H9 (cell line): ENCODE measurements at regions not wholly inside any gene's neighbourhood (a gene's known extent, or its start where the extent isn't known, plus 50 kb on each side); places are given as distances from the start of the nearest gene placed in this dataset.

Experiments used
- DNase-seq: peaks from one replicate; pipeline ENCODE4 v3.0.0-alpha.2; 2017
- H2AFZ ChIP-seq: one replicate; pipeline ENCODE4 v1.6.1; 2013; ENCODE audit warnings: mild to moderate bottlenecking, low read length, control low read depth, moderate library complexity
- H2AK5ac ChIP-seq: 2 replicates; pipeline ENCODE4 v1.6.1; 2013; ENCODE audit warnings: low read length, control low read depth, mixed read lengths; ENCODE audit not compliant: insufficient read length
- H2BK120ac ChIP-seq: one replicate; pipeline ENCODE4 v1.6.1; 2013; ENCODE audit warnings: low read depth, mild to moderate bottlenecking, low read length, control low read depth, inconsistent platforms; ENCODE audit not compliant: poor library complexity, severe bottlenecking
- H2BK12ac ChIP-seq: 2 replicates; pipeline ENCODE4 v1.6.1; 2013; ENCODE audit warnings: low read length, control low read depth, mixed read lengths, low read depth; ENCODE audit not compliant: insufficient read length
- H2BK15ac ChIP-seq: 2 replicates; pipeline ENCODE4 v1.6.1; 2013; ENCODE audit warnings: low read depth, low read length, control low read depth
- H2BK20ac ChIP-seq: one replicate; pipeline ENCODE4 v1.6.1; 2013; ENCODE audit warnings: low read depth, mild to moderate bottlenecking, low read length, control low read depth, inconsistent platforms; ENCODE audit not compliant: poor library complexity, severe bottlenecking
- H2BK5ac ChIP-seq: 2 replicates; pipeline ENCODE4 v1.6.1; 2013; ENCODE audit warnings: low read length, control low read depth, mixed read lengths; ENCODE audit not compliant: insufficient read length
- H3K14ac ChIP-seq: 2 replicates; pipeline ENCODE4 v1.6.1; 2013; ENCODE audit warnings: low read length, control low read depth; ENCODE audit not compliant: insufficient read depth
- H3K18ac ChIP-seq: 2 replicates; pipeline ENCODE4 v1.6.1; 2013; ENCODE audit warnings: low read depth, mild to moderate bottlenecking, mixed read lengths, low read length, control low read depth; ENCODE audit not compliant: insufficient read length
- H3K23ac ChIP-seq: 2 replicates; pipeline ENCODE4 v1.6.1; 2013; ENCODE audit warnings: low read length, control low read depth, mixed read lengths, low read depth; ENCODE audit not compliant: insufficient read length
- H3K23me2 ChIP-seq: 2 replicates; pipeline ENCODE4 v1.6.1; 2013; ENCODE audit warnings: low read depth, mild to moderate bottlenecking, mixed read lengths, low read length, control low read depth; ENCODE audit not compliant: insufficient read length, poor library complexity, severe bottlenecking
- H3K27ac ChIP-seq: 2 replicates; pipeline ENCODE4 v1.5.1; 2013; ENCODE audit warnings: low read length, control low read depth, mixed read lengths, low read depth; ENCODE audit not compliant: insufficient read length
- H3K27me3 ChIP-seq: 2 replicates; pipeline ENCODE4 v1.6.1; 2013; ENCODE audit warnings: low read length, control low read depth, inconsistent platforms; ENCODE audit not compliant: insufficient read depth
- H3K4ac ChIP-seq: 2 replicates; pipeline ENCODE4 v1.6.1; 2013; ENCODE audit warnings: low read depth, mild to moderate bottlenecking, control low read depth, inconsistent platforms, low read length, moderate library complexity
- H3K4me1 ChIP-seq: 2 replicates; pipeline ENCODE4 v1.6.1; 2013; ENCODE audit warnings: low read length, control low read depth, inconsistent platforms; ENCODE audit not compliant: insufficient read depth
- H3K4me2 ChIP-seq: 2 replicates; pipeline ENCODE4 v1.6.1; 2013; ENCODE audit warnings: low read length, control low read depth, mixed read lengths; ENCODE audit not compliant: insufficient read length, insufficient read depth
- H3K56ac ChIP-seq: 2 replicates; pipeline ENCODE4 v1.6.1; 2013; ENCODE audit warnings: low read depth, mild to moderate bottlenecking, mixed read lengths, low read length, control low read depth; ENCODE audit not compliant: insufficient read length
- H3K79me1 ChIP-seq: 2 replicates; pipeline ENCODE4 v1.6.1; 2013; ENCODE audit warnings: low read depth, mild to moderate bottlenecking, moderate library complexity, low read length, control low read depth, inconsistent platforms; ENCODE audit not compliant: insufficient read depth, poor library complexity, severe bottlenecking
- H3K79me2 ChIP-seq: 2 replicates; pipeline ENCODE4 v1.6.1; 2013; ENCODE audit warnings: low read length, control low read depth, inconsistent platforms; ENCODE audit not compliant: insufficient read depth
- H3K9ac ChIP-seq: 2 replicates; pipeline ENCODE4 v1.6.1; 2013; ENCODE audit warnings: low read length, control low read depth, mixed read lengths; ENCODE audit not compliant: insufficient read length; ENCODE audit errors: extremely low read depth
- H3K9me3 ChIP-seq: one replicate; pipeline ENCODE4 v1.6.1; 2013; ENCODE audit warnings: low read depth, low read length, inconsistent platforms; ENCODE audit not compliant: control insufficient read depth
- H3T11ph ChIP-seq: one replicate; pipeline ENCODE4 v1.6.1; 2013; ENCODE audit warnings: mild to moderate bottlenecking, low read length, control low read depth, inconsistent platforms
- H4K20me1 ChIP-seq: one replicate; pipeline ENCODE4 v1.6.1; 2013; ENCODE audit not compliant: control insufficient read depth, insufficient read length, insufficient read depth
- H4K5ac ChIP-seq: 2 replicates; pipeline ENCODE4 v1.6.1; 2013; ENCODE audit warnings: low read depth, mild to moderate bottlenecking, mixed read lengths, low read length, control low read depth; ENCODE audit not compliant: insufficient read length
- H4K8ac ChIP-seq: replicated peaks from 2 replicates; pipeline ENCODE4 v1.6.1; 2013; ENCODE audit warnings: low read length, control low read depth, mixed read lengths, low read depth; ENCODE audit not compliant: insufficient read length
- H4K91ac ChIP-seq: 2 replicates; pipeline ENCODE4 v1.6.1; 2013; ENCODE audit warnings: low read depth, mild to moderate bottlenecking, moderate library complexity, mixed read lengths, low read length, control low read depth; ENCODE audit not compliant: insufficient read length
- H3K27ac Mint-ChIP-seq, 3 experiments: 2 replicates in 2 of 3; 3 replicates in 1 of 3; pipeline ENCODE4 v1.8.0; 2020 to 2021; ENCODE audit warnings: mixed read lengths in 3 of 3, mild to moderate bottlenecking in 1 of 3, moderate library complexity in 1 of 3
- H3K27me3 Mint-ChIP-seq: 2 replicates; pipeline ENCODE4 v1.8.0; 2021; ENCODE audit warnings: low read depth, mild to moderate bottlenecking, moderate library complexity, mixed read lengths
- H3K36me3 Mint-ChIP-seq, 3 experiments: 2 replicates in 2 of 3; 3 replicates in 1 of 3; pipeline ENCODE4 v1.8.0; 2020 to 2021; ENCODE audit warnings: low read depth in 3 of 3, mixed read lengths in 3 of 3; ENCODE audit not compliant: insufficient read depth in 1 of 3
- H3K4me1 Mint-ChIP-seq, 2 experiments: 2 replicates each; pipeline ENCODE4 v1.8.0; 2020; ENCODE audit warnings: mixed read lengths in 2 of 2
- H3K4me3 Mint-ChIP-seq, 2 experiments: 2 replicates in 1 of 2; 3 replicates in 1 of 2; pipeline ENCODE4 v1.8.0; 2020 to 2021; ENCODE audit warnings: mild to moderate bottlenecking in 2 of 2, mixed read lengths in 2 of 2, moderate library complexity in 1 of 2
- H3K9me3 Mint-ChIP-seq, 2 experiments: 2 replicates in 1 of 2; 3 replicates in 1 of 2; pipeline ENCODE4 v1.8.0; 2020; ENCODE audit warnings: mild to moderate bottlenecking in 2 of 2, mixed read lengths in 2 of 2, moderate library complexity in 1 of 2
- CTCF ChIP-seq: fragments of 200-600 bp; sonication (generic); conservative IDR thresholded peaks from 3 replicates; pipeline ENCODE4 v1.8.0; 2021; ENCODE audit warnings: antibody characterized with exemption, mild to moderate bottlenecking
- WGBS: extraction: QIAGEN DNeasy Blood & Tissue Kit; methylation state at CpG from one replicate; pipeline ENCODE4 v1.1.7; 2013; ENCODE audit warnings: missing lambda C conversion rate, low lambda C conversion rate, mixed read lengths; ENCODE audit not compliant: insufficient read length; ENCODE audit errors: extremely low coverage; 5-methylcytosine and 5-hydroxymethylcytosine counted together

- no peak for TF ChIP-seq CTCF
Measured at GRCh38 chr4:163273203-163273602, 59.2 kb downstream of the NPY1R start.

More at GRCh38 chr4:163273203-163273602, 59.2 kb downstream of the NPY1R start:
- Histone ChIP-seq H4K8ac (no peak overlapping the region), H2BK12ac (no peak overlapping the region), H4K20me1 (no peaks in the 10 kb centered on the region), H2BK120ac (no peak overlapping the region), H2BK15ac (no peak overlapping the region), H3K27ac (no peak overlapping the region), H2AFZ (no peak overlapping the region), H3K27me3 (no peaks in the 10 kb centered on the region), H3K18ac (no peak overlapping the region), H3K4me1 (no peaks in the 10 kb centered on the region), H3T11ph (no peak overlapping the region), H3K23ac (no peak overlapping the region), H2BK5ac (no peak overlapping the region), H2BK20ac (no peak overlapping the region), H3K23me2 (no peaks in the 10 kb centered on the region), H3K9me3 (no peaks in the 10 kb centered on the region), H2AK5ac (no peak overlapping the region), H3K14ac (no peak overlapping the region), H3K79me1 (no peaks in the 10 kb centered on the region), H3K9ac (no peak overlapping the region), H3K4ac (no peak overlapping the region), H3K79me2 (no peaks in the 10 kb centered on the region), H3K56ac (no peak overlapping the region), H3K4me2 (no peak overlapping the region), H4K5ac (no peak overlapping the region), H4K91ac (no peak overlapping the region)
- no CpG with 5 or more reads among the region's 1 CpG for WGBS
- no peaks in the 10 kb centered on the region; the same call in 1 of the 2 replicates for H3K27me3 Mint-ChIP-seq
- H3K27ac Mint-ChIP-seq, result no peak overlapping the region
- no peak for DNase-seq
- H3K9me3 Mint-ChIP-seq, result no peaks in the 10 kb centered on the region
- peaks cover 12 to 20% of the 10 kb centered on the region in 2 experiments for H3K4me1 Mint-ChIP-seq
- H3K4me3 Mint-ChIP-seq, result no peak overlapping the region
- H3K36me3 Mint-ChIP-seq, result no peaks in the 10 kb centered on the region
